ENCODE measurements at regions not wholly inside any gene's neighbourhood (a gene's known extent, or its start where the extent isn't known, plus 50 kb on each side); places are given as distances from the start of the nearest gene placed in this dataset.
"Not testable (repeated sequence)": the region's sequence is repeated elsewhere in the genome, so short reads cannot be mapped to it uniquely, and the experiment has no call there.

DNA sequence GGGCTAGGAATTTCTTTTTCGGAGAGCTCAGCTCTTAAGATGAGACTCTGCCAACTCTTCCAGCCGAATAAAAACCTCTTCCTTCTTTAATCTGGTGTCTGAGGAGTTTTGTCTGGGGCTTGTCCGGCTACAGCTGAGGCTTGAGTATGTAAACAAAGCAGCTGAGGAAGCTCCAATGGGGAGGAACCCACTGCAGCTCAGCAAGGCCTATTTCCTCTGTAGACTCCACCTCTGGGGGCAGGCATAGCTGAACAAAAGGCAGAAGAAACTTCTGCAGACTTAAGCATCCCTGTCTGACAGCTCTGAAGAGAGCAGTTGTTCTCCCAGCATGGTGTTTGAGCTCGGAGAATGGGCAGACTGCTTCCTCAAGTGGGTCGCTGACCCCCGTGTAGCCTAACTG is 838.7 kb downstream of the CCDC85A start:
- no peaks in the 10 kb centered on the region for H3K36me3 Mint-ChIP-seq (ENCODE audit: low read depth)
- no peak for DNase-seq
- no peak overlapping the region for H3K27ac Mint-ChIP-seq
- intact Hi-C loops (cut with micrococcal nuclease): no loop called here
- TF ChIP-seq, protein P1, sequence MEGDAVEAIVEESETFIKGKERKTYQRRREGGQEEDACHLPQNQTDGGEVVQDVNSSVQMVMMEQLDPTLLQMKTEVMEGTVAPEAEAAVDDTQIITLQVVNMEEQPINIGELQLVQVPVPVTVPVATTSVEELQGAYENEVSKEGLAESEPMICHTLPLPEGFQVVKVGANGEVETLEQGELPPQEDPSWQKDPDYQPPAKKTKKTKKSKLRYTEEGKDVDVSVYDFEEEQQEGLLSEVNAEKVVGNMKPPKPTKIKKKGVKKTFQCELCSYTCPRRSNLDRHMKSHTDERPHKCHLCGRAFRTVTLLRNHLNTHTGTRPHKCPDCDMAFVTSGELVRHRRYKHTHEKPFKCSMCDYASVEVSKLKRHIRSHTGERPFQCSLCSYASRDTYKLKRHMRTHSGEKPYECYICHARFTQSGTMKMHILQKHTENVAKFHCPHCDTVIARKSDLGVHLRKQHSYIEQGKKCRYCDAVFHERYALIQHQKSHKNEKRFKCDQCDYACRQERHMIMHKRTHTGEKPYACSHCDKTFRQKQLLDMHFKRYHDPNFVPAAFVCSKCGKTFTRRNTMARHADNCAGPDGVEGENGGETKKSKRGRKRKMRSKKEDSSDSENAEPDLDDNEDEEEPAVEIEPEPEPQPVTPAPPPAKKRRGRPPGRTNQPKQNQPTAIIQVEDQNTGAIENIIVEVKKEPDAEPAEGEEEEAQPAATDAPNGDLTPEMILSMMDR (IDR thresholded peaks at IDR 0.05): no peak
- ChIA-PET POLR2A (no interaction called here), CTCF (no interaction called here)
- no peak for ATAC-seq
- H3K9me3 Mint-ChIP-seq: peaks cover 14% of the 10 kb centered on the region
- no peak overlapping the region for H3K4me3 Mint-ChIP-seq
- H3K27me3 Mint-ChIP-seq: no peaks in the 10 kb centered on the region
- H3K4me1 Mint-ChIP-seq (ENCODE audit: low read depth): no peaks in the 10 kb centered on the region

DNA sequence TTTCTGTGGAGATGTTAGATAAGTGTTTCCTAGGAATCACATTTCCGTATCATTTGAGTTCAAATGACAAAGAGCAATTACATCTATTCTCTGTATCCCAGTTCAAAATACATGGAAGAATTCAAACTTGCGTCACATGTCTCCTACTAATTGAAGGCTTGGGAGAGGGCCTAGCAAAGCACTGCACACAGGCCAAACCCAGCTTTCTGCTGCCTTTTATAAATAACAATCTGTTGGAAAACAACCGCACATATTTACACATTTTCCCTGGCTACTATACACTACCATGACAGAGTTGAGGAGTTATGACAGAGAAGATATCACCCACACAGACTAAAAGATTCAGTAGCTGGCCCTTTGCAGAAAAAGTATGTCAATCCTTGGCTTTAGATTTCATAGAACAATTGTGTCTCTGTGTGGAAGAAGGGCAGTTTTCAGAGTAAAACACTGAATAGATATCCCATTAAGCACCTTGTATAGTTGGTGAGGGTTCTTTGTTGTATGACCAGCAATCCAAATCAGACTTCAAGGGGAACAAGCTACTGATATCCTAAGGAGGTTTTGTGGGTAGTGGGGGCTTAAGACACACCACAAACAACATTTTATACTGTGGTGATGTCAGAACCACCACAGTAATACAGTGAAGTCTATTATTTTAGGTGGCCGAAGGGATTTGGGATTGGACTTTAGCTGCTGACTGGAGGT is 861.3 kb downstream of the CCDC85A start:
- Mint-ChIP-seq H3K4me1 (ENCODE audit: low read depth) (no peaks in the 10 kb centered on the region), H3K27me3 (no peaks in the 10 kb centered on the region), H3K27ac (no peak overlapping the region), H3K9me3 (peaks cover 8% of the 10 kb centered on the region), H3K4me3 (no peak overlapping the region), H3K36me3 (ENCODE audit: low read depth) (no peaks in the 10 kb centered on the region)
- ChIA-PET POLR2A (no interaction called here), CTCF (no interaction called here)
- ATAC-seq: no peak
- TF ChIP-seq, protein P1 (IDR thresholded peaks at IDR 0.05): no peak
- no peak for DNase-seq
- intact Hi-C loops (cut with micrococcal nuclease): no loop called here

DNA sequence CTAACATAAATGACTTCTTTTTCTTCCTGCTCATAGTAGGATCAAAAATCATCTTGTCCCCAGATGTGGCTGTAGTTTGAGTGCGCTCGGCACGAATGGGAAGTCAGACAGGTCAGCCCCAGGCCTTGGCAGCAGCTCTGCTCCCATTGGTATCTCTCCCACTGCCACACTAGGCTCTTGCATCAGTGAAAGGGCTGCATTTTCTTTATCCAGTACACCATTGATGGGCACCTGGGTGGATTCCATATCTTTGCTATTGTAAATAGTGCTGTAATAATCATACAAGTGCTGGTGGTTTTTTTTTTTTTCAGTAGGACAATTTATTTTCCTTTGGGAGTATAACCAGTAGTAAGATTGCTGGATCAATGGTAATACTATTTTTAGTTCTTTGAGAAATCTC is 865.5 kb downstream of the CCDC85A start:
- TF ChIP-seq, protein P1 (IDR thresholded peaks at IDR 0.05): no peak
- Mint-ChIP-seq H3K4me3 (no peak overlapping the region), H3K4me1 (ENCODE audit: low read depth) (no peaks in the 10 kb centered on the region), H3K27me3 (no peaks in the 10 kb centered on the region), H3K9me3 (peaks cover 3% of the 10 kb centered on the region), H3K27ac (no peak overlapping the region), H3K36me3 (ENCODE audit: low read depth) (no peaks in the 10 kb centered on the region)
- CTCF ChIA-PET: no interaction called here
- ATAC-seq (no peak), DNase-seq (no peak)
- POLR2A ChIA-PET: no interaction called here
- intact Hi-C loops (cut with micrococcal nuclease): no loop called here

DNA sequence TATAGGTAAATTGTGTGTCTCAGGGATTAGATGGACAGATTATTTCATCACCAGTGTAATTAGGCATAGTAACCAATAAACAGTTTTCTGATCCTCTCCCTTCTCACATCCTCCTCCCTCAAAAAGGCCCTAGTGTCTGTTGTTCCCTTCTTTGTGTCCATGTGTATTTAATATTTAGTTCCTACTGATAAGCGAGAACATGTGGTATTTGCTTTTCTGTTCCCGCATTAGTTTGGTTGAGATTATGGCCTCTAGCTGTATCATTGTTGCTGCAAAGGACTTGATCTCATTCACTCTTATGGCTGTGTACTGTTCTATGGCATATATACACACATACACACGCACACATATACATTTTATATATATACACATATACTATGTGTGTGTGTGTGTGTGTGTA is 866.2 kb downstream of the CCDC85A start:
- H3K4me1 Mint-ChIP-seq (ENCODE audit: low read depth): no peaks in the 10 kb centered on the region
- no peak overlapping the region for H3K27ac Mint-ChIP-seq
- intact Hi-C loops (cut with micrococcal nuclease): no loop called here
- no peaks in the 10 kb centered on the region for H3K27me3 Mint-ChIP-seq
- ATAC-seq: no peak
- DNase-seq: no peak
- ChIA-PET CTCF (no interaction called here), POLR2A (no interaction called here)
- H3K9me3 Mint-ChIP-seq: peaks cover 3% of the 10 kb centered on the region
- H3K4me3 Mint-ChIP-seq: no peak overlapping the region
- no peaks in the 10 kb centered on the region for H3K36me3 Mint-ChIP-seq (ENCODE audit: low read depth)
- TF ChIP-seq, protein P1 (IDR thresholded peaks at IDR 0.05): no peak

DNA sequence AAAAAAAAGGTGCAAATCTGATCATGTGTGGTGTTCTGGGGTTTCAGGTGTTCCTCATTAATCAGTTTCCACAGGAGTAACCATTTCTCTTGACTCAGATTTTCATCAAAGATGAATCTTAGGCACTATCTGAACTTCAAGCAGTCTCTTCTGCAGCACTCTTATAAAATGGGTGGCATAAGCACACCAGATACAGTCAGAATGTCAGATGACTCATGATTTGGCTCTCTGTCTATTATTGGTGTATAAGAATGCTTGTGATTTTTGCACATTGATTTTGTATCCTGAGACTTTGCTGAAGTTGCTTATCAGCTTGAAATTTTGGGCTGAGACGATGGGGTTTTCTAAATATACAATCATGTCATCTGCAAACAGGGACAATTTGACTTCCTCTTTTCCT is 882.5 kb downstream of the CCDC85A start:
- H3K9me3 Mint-ChIP-seq; H3K4me3 Mint-ChIP-seq; POLR2A ChIA-PET; DNase-seq; H3K27ac Mint-ChIP-seq; H3K27me3 Mint-ChIP-seq; H3K36me3 Mint-ChIP-seq (ENCODE audit: low read depth); intact Hi-C loops (cut with micrococcal nuclease); ATAC-seq; CTCF ChIA-PET; H3K4me1 Mint-ChIP-seq (ENCODE audit: low read depth): not testable (repeated sequence)

DNA sequence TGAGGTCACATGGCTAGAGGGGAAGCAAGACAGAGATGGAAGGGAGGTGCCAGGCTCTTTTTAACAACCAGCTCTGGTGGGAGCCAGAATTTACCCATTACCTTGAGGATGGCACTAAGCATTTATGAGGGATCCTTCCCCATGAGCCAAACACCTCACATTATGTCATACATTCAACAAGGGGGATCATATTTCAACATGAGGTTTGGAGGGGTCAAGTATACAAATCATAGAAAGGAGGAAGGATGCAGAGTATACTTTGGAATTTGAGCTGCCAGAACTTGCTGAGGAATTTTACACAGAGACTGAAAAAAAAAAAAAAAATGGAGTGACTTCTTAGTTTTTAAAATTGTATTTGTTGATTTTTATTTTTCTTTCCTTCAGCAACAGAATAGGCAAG is 891.4 kb downstream of the CCDC85A start:
- DNase-seq (no peak), ATAC-seq (no peak)
- H3K9me3 Mint-ChIP-seq: peaks cover 15% of the 10 kb centered on the region
- TF ChIP-seq, protein P1 (IDR thresholded peaks at IDR 0.05): no peak
- H3K27ac Mint-ChIP-seq: no peak overlapping the region
- POLR2A ChIA-PET: no interaction called here
- CTCF ChIA-PET: no interaction called here
- no peaks in the 10 kb centered on the region for H3K4me1 Mint-ChIP-seq (ENCODE audit: low read depth)
- H3K36me3 Mint-ChIP-seq (ENCODE audit: low read depth): no peaks in the 10 kb centered on the region
- no peaks in the 10 kb centered on the region for H3K27me3 Mint-ChIP-seq
- intact Hi-C loops (cut with micrococcal nuclease): no loop called here
- no peak overlapping the region for H3K4me3 Mint-ChIP-seq

All from activated CD8-positive, alpha-beta T cell treated with anti-CD3 and anti-CD28 coated beads for 36 hours (primary cell).